ENCODE measurements at regions not wholly inside any gene's neighbourhood (a gene's known extent, or its start where the extent isn't known, plus 50 kb on each side); places are given as distances from the start of the nearest gene placed in this dataset.
"Not testable (repeated sequence)": the region's sequence is repeated elsewhere in the genome, so short reads cannot be mapped to it uniquely, and the experiment has no call there.

- DNase-seq, result no peak
Observed at GRCh38 chr12:17079251-17079909, 473.4 kb upstream of the LMO3 start.

GRCh38 chr12:17077594-17077993 lies 471.6 kb upstream of the LMO3 start:
- no peak for DNase-seq

- DNase-seq, result no peak
Observed at GRCh38 chr12:17076811-17077210, 470.8 kb upstream of the LMO3 start.

- no peak for DNase-seq
Observed at GRCh38 chr12:17076028-17076744, 470.2 kb upstream of the LMO3 start.

- no peak for DNase-seq
Observed at GRCh38 chr12:17064834-17065233, 458.9 kb upstream of the LMO3 start.

- DNase-seq, result no peak
Observed at GRCh38 chr12:17062267-17063036, 456.5 kb upstream of the LMO3 start.

- DNase-seq, result no peak
Observed at GRCh38 chr12:17060260-17060659, 454.3 kb upstream of the LMO3 start.

- DNase-seq, result no peak
Observed at GRCh38 chr12:17056546-17056945, 450.6 kb upstream of the LMO3 start.

GRCh38 chr12:17038923-17039322 lies 433.0 kb upstream of the LMO3 start:
- no peak for DNase-seq

- no peak for DNase-seq
Observed at GRCh38 chr12:17035372-17035771, 429.4 kb upstream of the LMO3 start.

GRCh38 chr12:17030338-17030737 lies 424.4 kb upstream of the LMO3 start:
- DNase-seq, result no peak

GRCh38 chr12:17028348-17028747 lies 422.4 kb upstream of the LMO3 start:
- DNase-seq, result no peak

GRCh38 chr12:17025424-17025823 lies 419.5 kb upstream of the LMO3 start:
- not testable (repeated sequence) for DNase-seq

GRCh38 chr12:17020765-17021164 lies 414.8 kb upstream of the LMO3 start:
- no peak for DNase-seq

- DNase-seq, result no peak
Observed at GRCh38 chr12:17017402-17017801, 411.4 kb upstream of the LMO3 start.

GRCh38 chr12:17016116-17016864 lies 410.3 kb upstream of the LMO3 start:
- no peak for DNase-seq

GRCh38 chr12:17015501-17015900 lies 409.5 kb upstream of the LMO3 start:
- DNase-seq, result no peak

- DNase-seq, result not testable (repeated sequence)
Observed at GRCh38 chr12:17007442-17008040, 401.6 kb upstream of the LMO3 start.

- not testable (repeated sequence) for DNase-seq
Observed at GRCh38 chr12:16998538-16998937, 392.6 kb upstream of the LMO3 start.

- DNase-seq, result no peak
Observed at GRCh38 chr12:16984484-16984883, 378.5 kb upstream of the LMO3 start.

GRCh38 chr12:16972923-16973770 lies 367.2 kb upstream of the LMO3 start:
- DNase-seq, result no peak

- no peak for DNase-seq
Observed at GRCh38 chr12:16962889-16963288, 356.9 kb upstream of the LMO3 start.

All from inflammatory macrophage (primary cell).